Right lobe of liver (tissue), 6 donors: ENCODE measurements at regions not wholly inside any gene's neighbourhood (a gene's known extent, or its start where the extent isn't known, plus 50 kb on each side); places are given as distances from the start of the nearest gene placed in this dataset.
A peak's percentile ranks its signal among the peaks of the same experiment; 100 is the strongest.

Experiments used
- ATAC-seq, 4 donors: fragments of 200-7000 bp; cut with Tn5 transposase; one replicate each; pipeline ENCODE4 v1.9.1; 2020; ENCODE audit warnings: mild to moderate bottlenecking in 4 of 4, moderate library complexity in 4 of 4
- DNase-seq, 3 donors: peaks; one replicate each; pipeline ENCODE4 v3.0.0-alpha.2; 2020
- H3K27ac ChIP-seq, 3 donors: fragments of 200-600 bp; one replicate each; pipeline ENCODE4 v1.8.0; 2022
- H3K27me3 ChIP-seq, 2 donors: fragments of 200-600 bp; one replicate each; pipeline ENCODE4 v1.8.0; 2022
- H3K36me3 ChIP-seq, 4 donors: fragments of 200-600 bp; sonication (generic) in 1 of 4; one replicate each; pipeline versions ENCODE4 v1.5.1 to v1.8.0; 2017 to 2022; ENCODE audit warnings: control low read depth in 1 of 4
- H3K4me1 ChIP-seq, 4 donors: fragments of 200-600 bp; sonication (generic) in 1 of 4; one replicate each; pipeline versions ENCODE4 v1.5.1 to v1.8.0; 2017 to 2022; ENCODE audit warnings: control low read depth in 1 of 4
- H3K4me3 ChIP-seq, 3 donors: fragments of 200-600 bp; one replicate each; pipeline ENCODE4 v1.8.0; 2022
- H3K9me3 ChIP-seq, 4 donors: fragments of 200-600 bp; sonication (generic) in 1 of 4; one replicate each; pipeline versions ENCODE4 v1.5.1 to v1.8.0; 2017 to 2022; ENCODE audit warnings: control low read depth in 1 of 4
- POLR2A ChIP-seq: fragments of 450-650 bp; IDR thresholded peaks from one replicate; pipeline ENCODE4 v1.6.1; 2017; ENCODE audit warnings: antibody characterized with exemption, mild to moderate bottlenecking
- WGBS: methylation state at CpG from one replicate; pipeline ENCODE4 v1.1.6; 2018; ENCODE audit warnings: low coverage, low lambda C conversion rate; ENCODE audit not compliant: insufficient coverage; ENCODE audit errors: missing lambda C conversion rate; 5-methylcytosine and 5-hydroxymethylcytosine counted together
- intact Hi-C, 2 donors: fragments of 100-400 bp; cut with DNase I; formaldehyde crosslinking; loops; one replicate each; pipeline versions ENCODE4 v1.11.2 to v1.14.1; 2022
- TF ChIP-seq, protein P1 (sequence below), 4 donors: fragments of 200-600 bp in 3 of 4; fragments of 450-650 bp in 1 of 4; IDR thresholded peaks; one replicate each; pipeline versions ENCODE4 v1.5.1 to v1.8.0; 2016 to 2022; ENCODE audit warnings: antibody characterized with exemption in 4 of 4, mild to moderate bottlenecking in 2 of 4
- donor health status: DM: no; HTN: yes; CAD: no.
- donor health status: DM: no; HTN: no; CAD: no.
- donor health status: DM: no; HTN: no; CAD: no.
- donor health status: DM: no; HTN: yes; CAD: no.
- donor health status: DM: no; HTN: yes; CAD: no.

DNA sequence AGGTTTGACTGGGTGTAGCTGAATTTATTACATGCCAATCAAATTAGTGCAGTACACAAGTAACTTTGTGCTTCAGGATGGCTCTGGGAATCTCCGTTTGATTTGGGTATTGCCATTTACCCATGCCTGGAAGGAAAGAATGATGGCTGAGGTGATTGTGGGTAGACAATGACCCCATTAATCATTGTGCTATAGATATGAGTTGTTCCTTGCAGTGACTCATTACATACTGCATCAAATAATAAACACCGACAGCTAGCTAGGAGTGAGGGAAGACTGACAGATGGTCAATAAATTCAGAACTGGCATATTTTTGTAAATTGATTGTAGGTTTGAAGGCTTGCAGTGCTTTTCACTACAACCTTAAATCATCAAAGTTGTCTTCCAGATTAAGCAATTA, 1069.5 kb downstream of the DIAPH3 start:
- H3K4me3 ChIP-seq = no peak overlapping the region
- TF ChIP-seq POLR2A = no peak
- TF ChIP-seq, protein P1, sequence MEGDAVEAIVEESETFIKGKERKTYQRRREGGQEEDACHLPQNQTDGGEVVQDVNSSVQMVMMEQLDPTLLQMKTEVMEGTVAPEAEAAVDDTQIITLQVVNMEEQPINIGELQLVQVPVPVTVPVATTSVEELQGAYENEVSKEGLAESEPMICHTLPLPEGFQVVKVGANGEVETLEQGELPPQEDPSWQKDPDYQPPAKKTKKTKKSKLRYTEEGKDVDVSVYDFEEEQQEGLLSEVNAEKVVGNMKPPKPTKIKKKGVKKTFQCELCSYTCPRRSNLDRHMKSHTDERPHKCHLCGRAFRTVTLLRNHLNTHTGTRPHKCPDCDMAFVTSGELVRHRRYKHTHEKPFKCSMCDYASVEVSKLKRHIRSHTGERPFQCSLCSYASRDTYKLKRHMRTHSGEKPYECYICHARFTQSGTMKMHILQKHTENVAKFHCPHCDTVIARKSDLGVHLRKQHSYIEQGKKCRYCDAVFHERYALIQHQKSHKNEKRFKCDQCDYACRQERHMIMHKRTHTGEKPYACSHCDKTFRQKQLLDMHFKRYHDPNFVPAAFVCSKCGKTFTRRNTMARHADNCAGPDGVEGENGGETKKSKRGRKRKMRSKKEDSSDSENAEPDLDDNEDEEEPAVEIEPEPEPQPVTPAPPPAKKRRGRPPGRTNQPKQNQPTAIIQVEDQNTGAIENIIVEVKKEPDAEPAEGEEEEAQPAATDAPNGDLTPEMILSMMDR (IDR thresholded peaks at IDR 0.05) = no peak
- intact Hi-C loops = no loop called here

GRCh38 chr13:59099182-59099974, 1064.3 kb downstream of the DIAPH3 start:
- intact Hi-C loops = no loop called here
- Histone ChIP-seq H3K36me3 (no peaks in the 10 kb centered on the region), H3K27me3 (no peaks in the 10 kb centered on the region), H3K4me3 (no peak overlapping the region), H3K27ac (no peak overlapping the region), H3K4me1 (no peaks in the 10 kb centered on the region), H3K9me3 (no peaks in the 10 kb centered on the region)
- no peak for DNase-seq
- peak in 2 of 4 donors; percentile 35 to 47 for ATAC-seq
- WGBS = 50% methylated on average over 6 of the region's 6 CpGs
- TF ChIP-seq, protein P1 (IDR thresholded peaks at IDR 0.05) = no peak

More for the DNA sequence above, 1069.5 kb downstream of the DIAPH3 start:
- no peak for DNase-seq
- no peaks in the 10 kb centered on the region for H3K27me3 ChIP-seq
- no peak for ATAC-seq
- no peaks in the 10 kb centered on the region for H3K36me3 ChIP-seq
- H3K9me3 ChIP-seq = no peaks in the 10 kb centered on the region
- no peaks in the 10 kb centered on the region for H3K4me1 ChIP-seq
- WGBS = 57% methylated on average over 2 of the region's 2 CpGs
- no peak overlapping the region for H3K27ac ChIP-seq

- no peak for ATAC-seq
- TF ChIP-seq, protein P1 (IDR thresholded peaks at IDR 0.05) = no peak
- TF ChIP-seq POLR2A = no peak
- Histone ChIP-seq H3K27me3 (no peaks in the 10 kb centered on the region), H3K9me3 (no peaks in the 10 kb centered on the region), H3K27ac (no peak overlapping the region), H3K36me3 (no peaks in the 10 kb centered on the region), H3K4me3 (no peak overlapping the region), H3K4me1 (no peaks in the 10 kb centered on the region)
- 51% methylated on average over 4 of the region's 4 CpGs for WGBS
- intact Hi-C loops = no loop called here
- no peak for DNase-seq
Measured at GRCh38 chr13:59103004-59103768, 1060.5 kb downstream of the DIAPH3 start.

GRCh38 chr13:59111751-59112171, 1052.0 kb downstream of the DIAPH3 start:
- Histone ChIP-seq H3K9me3 (no peaks in the 10 kb centered on the region), H3K27ac (no peak overlapping the region), H3K27me3 (no peaks in the 10 kb centered on the region), H3K36me3 (no peaks in the 10 kb centered on the region), H3K4me3 (no peak overlapping the region), H3K4me1 (no peaks in the 10 kb centered on the region)
- intact Hi-C loops = no loop called here
- WGBS = 28% methylated on average over 3 of the region's 3 CpGs
- TF ChIP-seq, protein P1 (IDR thresholded peaks at IDR 0.05) = no peak
- ATAC-seq = no peak
- DNase-seq = no peak
